HS-27A (cell line): ENCODE measurements at regions not wholly inside any gene's neighbourhood (a gene's known extent, or its start where the extent isn't known, plus 50 kb on each side); places are given as distances from the start of the nearest gene placed in this dataset.
"Not testable (repeated sequence)": the region's sequence is repeated elsewhere in the genome, so short reads cannot be mapped to it uniquely, and the experiment has no call there.

Experiments
- DNase-seq: peaks from one replicate; pipeline ENCODE4 v3.0.0-alpha.2; 2012; ENCODE audit warnings: low read depth, missing footprints

DNA sequence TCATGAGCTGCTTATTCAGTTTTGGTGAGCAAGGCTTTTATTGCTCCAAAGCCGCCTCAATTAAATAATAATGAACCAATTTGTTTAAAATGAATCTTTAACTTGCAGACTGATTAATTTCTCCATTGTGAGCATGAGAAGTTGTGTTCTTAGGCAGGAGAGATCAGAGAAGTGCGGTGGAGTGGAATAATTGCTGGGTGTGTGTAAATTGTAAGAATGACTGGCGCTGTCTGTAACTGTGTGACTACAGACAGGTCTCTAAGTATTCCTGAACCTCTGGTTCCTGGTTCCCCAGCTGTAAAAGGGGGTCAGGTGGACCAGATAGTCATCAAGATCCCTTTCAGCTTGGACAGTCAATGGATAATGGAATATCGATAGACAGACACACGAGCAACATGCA lies 98.0 kb upstream of the EFEMP1 start:
- no peak for DNase-seq

DNA sequence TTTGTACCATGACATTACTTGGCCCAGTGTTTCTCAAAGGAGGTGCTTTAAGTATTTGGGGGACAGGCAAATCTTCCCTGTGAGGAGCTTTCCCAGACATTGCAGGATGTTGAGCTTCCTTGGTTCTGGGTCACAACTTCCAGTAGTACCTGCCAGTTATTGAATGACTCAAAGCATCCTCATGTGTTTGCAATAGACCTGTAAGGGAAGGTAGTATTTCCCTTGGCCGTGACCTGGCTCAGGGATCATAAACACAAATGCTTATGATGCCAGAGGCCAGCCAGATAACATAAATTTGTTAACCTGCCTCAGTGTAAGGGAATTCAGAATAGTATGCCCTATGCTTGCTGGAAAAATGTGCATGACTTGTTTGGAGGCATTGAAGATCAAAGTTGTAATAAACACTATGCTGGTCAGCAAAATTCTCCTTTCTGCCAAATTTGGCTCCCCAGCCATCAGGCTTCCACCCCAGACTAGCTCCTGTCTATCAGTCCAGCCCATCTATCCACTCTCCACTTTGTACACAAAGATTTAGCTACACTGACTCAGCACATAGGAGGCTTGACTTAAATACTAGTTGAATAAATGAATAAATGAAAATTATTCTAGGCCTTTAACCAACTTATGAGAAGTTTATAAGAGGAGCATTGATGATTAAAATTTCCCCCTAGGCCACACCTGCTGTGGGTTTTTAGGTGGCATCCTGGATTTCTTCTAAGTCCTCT lies 102.0 kb upstream of the EFEMP1 start:
- DNase-seq = no peak

DNA sequence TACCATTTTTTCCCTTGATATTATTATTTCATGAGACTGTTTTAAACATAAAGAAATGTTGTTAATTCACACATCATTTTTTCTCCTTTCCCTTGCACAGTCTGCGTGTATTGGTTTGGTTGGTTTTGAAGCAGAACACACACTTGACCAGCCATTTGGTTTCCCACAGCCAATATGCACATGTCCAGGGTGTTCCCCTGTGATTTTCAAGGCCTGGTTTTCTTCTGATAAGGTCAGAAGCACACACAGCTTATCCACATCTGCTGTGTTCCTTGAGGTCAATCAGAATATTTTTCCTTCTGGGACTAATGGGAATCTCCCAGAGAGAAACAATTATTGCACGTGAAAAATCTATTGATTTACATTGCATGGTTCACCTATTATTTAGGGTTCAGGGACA lies 103.2 kb upstream of the EFEMP1 start:
- no peak for DNase-seq

DNA sequence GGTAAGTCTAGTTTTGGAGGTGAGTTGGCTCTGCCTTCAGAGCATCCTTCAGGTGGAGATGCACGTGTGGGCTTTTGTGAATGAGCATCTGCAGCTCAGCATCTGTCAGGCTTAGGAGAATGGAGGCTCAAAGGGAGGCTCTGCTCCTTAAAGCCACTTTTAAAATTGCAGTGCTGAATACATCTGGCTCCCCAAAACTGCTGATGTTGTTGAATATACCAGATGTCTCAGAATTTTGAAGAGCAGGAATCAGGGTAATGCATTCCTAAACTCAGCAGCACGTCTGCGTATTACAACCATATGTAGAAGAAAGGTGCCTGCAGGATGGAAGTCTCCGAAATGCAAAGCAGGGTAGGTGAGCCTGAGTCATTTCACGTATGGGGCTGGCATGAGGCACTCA lies 106.5 kb upstream of the EFEMP1 start:
- no peak for DNase-seq

DNA sequence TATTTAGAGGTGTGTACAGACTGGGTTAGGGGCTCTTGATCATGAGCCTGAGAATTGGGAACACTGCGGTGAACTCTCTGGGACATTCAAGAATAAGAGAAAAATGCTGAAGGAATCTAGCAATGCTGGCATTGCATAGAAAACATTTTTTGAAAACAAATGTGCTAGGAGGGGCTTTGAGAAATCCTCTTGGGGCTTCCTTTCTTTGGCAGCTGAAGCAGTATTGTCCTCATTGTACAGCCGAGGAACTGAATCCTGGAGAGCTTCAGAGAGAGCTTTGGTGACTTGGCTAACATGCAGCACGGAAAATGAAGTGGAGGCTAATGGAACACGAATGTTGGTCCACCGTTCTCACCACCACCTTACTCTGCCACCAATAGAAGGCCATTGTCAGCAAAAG lies 107.3 kb upstream of the EFEMP1 start:
- no peak for DNase-seq

DNA sequence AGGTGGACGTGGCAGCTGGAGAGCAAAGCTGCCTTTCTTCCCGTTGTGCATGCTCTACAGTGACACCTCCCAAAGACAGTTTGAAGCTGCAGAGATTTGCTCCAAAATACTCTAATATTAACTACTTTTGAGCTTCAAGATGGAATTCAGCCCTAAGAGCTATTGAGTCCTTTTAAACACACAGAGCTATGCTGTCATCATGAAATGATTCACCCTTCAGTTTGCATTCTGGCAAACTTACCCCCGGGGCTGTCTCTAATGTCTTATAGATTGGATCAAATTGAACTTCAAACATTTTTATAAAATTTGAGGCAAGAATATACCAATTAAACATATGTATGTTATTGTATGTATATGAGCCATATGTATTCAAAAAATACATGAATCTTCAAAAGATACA lies 110.7 kb upstream of the EFEMP1 start:
- DNase-seq = no peak

DNA sequence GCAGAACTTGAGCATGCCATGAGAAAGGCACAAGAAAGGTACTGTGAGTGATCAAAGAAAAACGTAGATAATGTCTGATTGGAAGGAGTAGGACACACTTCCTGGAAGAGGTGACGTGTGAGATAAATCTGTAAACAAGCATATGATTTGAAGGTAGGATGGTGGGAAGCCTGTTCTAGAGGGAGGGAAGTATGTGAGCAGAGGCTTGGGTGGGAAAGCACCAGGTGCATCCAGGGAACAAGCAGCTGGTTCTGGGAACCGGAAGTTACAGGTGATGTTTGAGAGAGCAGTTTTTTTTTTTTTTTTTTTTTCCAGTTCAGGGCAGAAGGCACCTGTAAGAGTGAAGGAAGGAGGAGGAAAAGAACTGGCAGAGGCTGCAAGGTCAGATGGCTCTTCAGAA lies 116.6 kb upstream of the EFEMP1 start:
- no peak for DNase-seq

DNA sequence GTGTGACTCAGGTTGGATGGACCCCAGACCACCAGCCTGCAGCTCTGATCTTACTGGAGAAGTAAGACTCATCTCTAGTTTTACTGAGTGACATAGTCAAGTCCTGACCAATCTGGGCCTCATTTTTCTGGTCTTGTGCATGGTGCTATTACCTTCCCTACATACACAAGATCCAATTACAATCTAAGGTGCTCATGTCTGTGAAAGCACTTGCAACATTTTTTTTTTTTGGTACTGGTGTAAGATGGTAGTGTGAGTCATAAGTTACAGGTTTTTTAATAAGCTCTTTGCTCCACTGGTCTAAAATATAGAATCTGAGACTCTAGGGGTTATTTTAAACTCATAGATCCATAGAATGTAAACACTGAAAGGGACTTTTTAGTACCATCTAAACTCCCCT lies 117.3 kb upstream of the EFEMP1 start:
- no peak for DNase-seq

DNA sequence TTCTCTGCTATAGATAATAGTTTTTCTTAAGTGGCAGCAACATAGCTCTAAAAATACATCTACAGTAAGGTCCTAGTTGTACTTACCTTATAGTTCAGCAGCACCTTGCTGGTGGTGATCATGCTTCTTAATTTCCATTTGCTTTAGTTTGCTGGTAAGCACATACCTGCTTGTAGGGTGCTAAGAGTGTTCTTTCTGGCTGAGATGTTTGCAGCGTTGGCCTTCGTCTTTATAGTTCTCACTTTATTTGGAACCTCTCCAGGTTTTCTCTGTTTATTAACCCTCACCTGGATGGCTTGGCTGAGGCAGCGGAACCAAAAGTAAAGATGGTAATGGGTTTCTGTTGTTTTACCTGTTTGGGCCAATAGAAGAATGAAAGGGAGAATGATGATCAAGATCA lies 123.6 kb upstream of the EFEMP1 start:
- DNase-seq = no peak

DNA sequence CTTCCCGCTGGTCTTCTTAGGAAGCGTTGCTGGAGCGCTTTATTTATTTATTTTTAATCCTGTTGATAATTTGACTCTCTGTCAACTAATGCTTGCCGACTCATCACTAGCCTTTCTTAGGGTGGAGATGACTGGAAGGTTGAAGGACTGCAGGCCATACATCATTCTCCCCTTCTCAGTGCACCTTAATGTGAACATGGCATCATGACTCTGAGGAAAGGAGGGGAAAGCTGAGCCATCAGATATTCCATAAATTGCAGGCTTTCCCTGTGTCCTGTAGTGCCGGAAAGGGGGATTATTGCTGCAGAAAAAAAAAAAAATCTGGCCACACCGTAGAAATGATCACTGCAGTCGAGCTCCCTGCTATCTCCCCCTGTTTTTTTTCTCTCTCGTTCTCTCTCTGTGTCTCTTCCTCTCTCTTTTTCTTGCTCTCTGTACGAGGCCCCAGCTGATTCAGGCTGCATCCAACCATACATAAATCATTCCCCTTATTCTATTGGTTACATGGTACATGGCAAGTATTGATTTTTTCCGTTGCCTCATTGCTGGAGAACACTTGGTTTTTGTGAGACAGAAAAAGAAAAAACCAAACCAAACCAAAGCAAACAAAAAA lies 125.8 kb upstream of the EFEMP1 start:
- DNase-seq = no peak

DNA sequence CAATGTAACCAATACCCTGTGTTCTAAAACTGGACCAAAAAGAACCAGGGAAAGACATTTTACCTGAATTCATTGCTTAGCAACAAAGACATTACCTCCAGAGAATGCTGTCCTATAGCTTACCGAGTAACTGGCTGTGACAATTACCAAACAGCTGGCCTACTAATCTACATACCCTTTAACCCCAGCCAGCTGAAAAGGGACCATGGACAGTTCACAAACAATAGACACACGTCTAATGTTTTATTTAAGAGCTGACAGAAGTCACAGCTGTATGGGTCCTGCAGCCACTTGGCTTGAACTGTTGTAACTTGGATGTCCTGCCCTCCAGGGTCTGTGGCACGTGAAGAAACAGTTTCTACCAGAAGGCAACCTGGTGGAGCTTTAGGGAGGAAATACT lies 130.1 kb upstream of the EFEMP1 start:
- no peak for DNase-seq

DNA sequence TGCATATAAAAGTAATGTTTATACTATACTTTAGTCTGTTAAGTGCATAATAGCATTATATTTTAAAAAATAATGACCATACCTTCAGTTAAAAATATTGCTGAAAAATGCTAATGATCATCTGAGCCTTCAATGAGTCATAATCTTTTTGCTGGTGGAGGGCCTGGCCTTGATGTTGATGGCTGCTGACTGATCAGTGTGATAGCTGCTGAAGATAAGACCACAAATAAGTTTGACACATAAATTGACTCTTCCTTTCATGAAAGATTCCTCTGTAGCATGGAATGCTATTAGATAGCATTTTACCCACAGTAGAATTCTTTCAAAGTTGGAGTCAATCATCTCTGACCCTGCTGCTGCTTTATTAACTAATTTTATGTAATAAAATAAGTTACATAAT lies 128.4 kb upstream of the CCDC85A start:
- no peak for DNase-seq

DNA sequence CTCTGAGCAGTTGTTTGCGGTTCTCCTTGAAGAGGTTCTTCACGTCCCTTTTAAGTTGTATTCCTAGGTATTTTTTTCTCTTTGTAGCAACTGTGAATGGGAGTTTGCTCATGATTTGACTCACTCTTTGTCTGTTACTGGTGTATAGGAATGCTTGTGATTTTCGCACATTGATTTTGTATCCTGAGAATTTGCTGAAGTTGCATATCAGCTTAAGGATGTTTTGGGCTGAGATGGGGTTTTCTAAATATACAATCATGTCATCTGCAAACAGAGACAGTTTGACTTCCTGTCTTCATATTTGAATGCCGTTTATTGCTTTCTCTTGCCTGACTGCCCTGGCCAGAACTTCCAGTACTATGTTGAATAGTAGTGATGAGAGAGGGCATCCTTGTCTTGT lies 122.5 kb upstream of the CCDC85A start:
- not testable (repeated sequence) for DNase-seq

DNA sequence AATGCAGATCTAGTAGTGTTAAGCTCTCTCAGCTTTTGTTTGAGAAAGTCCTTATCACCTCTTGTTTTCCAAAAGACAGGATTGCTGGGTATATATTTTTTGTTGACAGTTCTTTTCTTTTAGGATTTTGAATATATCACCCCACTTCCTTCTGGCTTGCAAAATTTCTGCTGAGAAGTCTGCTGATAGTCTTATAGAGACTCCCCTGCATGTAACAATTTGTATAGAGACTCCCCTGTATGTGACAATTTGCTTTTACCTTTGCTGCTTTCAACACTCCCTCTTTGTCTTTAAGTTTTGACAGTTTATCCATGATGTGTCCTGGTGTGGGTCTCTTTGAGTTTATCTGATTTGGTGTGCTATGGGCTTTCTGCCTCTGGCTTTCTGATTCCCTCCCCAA lies 115.0 kb upstream of the CCDC85A start:
- DNase-seq = no peak

DNA sequence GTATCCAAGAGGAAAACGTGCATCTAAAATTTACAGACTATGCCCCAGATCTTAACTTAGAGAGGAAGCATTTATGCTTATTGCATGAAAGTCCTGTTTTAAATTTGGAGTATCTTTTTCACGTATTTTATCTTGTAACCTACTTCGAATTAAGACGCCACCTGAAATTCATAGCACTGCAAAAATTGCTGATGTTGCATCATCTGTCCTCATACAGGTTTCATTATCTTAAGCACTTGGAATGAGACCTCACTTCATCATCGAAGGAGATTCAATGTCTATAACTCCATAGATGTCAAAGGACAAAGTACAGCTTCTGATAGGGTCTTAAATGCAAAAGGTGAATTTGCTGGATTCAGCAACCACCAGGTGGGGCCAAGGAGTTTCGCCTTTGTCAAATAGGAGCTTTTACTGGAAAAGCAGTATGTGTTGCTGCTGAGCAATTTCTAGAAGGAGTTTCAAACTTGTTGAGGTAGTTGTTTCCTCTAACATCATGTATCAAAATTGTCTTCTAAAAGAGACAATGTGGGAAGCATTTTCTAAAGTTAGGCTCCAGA lies 106.4 kb upstream of the CCDC85A start:
- DNase-seq = peak; percentile 8

DNA sequence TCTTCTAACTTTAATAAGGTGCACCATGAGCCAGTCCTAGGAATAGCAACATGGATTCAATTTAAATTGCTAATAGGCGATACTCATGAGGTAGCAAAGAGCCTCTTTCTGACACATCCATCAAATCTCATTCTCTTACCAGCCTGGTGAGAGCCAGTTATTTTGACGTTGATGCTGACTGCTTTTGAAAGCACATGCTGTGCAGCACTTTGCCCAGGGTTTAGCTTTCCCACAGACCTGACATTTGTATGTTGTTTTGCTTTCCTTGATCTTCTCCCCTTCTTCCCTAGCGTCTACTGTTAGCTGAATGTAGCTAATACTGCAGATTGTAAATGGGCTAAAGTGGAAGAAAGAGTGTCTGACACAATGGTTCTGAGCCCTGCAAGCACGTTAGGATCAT lies 101.1 kb upstream of the CCDC85A start:
- DNase-seq = no peak

DNA sequence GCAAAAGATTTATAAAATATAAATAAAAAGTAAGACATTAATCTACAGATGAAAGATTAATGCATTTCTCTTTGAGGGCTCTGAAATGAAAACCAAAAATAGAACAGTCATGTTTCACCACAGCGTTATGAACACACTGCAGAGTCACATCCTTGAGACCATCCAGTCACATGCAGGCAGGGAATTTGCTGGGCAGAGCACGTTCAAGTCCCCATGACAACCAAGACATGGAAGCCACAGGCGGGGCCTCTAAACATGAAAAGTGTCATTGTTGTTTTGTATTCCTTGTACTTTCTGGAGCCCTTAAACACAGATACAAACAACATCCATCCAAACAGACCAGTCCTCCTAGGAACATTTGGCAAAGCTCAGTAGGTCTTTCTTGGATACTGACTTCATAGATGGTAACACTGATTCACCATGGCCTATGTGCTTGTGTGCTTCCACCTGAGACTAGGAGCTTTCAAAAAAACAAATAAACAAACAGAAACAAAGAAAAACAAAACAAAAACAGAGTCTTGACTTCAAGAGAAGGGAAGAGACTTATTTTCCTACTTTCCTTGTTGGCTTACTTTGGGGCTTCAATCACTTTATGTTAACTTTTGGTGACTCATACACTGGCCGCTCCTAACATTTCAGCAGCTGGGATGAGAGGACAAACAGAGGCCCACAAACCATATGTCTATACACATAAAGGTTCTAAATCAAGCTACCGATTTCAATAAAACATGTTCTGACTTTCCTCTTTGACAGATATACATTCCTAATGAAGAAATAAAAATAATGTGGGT lies 99.5 kb upstream of the CCDC85A start:
- no peak for DNase-seq

DNA sequence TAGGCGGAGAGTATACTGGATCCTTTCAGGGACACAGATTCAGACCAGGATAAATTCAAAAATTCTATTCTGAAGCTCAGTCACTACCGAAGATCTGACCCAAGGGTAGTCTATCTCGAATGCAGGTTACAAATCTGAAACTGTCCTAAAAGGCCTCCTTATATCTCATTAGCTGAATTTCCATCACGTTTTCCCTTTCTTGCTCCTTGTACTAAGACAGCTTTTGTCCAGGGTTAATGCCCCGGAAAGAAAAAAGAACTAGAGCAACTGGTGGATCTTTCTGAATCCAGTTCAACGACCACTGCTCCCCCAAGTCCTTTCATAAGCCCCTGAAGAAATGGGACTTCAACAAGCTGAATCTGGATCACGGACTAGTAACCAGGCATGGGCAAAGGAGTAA lies 97.5 kb upstream of the CCDC85A start:
- DNase-seq = no peak

DNA sequence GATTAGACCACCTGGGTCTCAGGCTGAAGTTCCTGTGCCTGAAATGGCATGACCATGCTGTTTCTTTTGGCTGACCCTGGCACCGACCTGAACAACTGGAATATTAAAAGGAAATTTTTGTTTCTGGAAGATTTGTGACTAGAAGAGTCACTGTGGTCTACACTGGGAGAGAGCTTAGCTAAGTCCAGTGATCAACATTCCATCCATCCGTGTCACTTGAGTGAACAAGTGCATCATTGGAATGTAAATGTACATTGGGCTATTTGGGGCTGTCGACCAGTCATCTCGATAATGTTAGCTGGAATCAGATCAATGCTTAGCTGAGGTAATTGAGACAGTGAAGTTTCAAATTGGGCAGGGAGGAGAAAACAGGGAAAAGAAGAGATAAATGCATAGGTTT lies 95.4 kb upstream of the CCDC85A start:
- peak; percentile 31 for DNase-seq

DNA sequence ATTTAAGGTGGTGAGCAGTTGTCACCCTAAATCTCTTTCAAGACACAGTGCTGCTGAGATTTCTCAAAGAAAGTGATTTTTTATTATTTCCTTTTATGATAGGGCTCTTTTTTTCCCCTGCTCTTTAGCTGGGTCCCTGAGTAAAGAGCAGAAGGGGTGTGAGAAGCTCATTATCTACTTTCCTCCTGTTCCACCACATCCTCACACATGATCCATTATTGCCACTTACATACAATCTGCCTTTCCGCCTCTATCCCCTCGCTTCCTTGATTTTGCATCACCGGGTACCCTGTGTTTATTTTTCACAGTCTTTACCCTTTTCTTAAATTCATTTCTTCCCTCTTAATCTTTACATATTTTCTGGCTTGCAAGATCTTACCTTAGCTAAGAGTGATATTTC lies 93.9 kb upstream of the CCDC85A start:
- no peak for DNase-seq

DNA sequence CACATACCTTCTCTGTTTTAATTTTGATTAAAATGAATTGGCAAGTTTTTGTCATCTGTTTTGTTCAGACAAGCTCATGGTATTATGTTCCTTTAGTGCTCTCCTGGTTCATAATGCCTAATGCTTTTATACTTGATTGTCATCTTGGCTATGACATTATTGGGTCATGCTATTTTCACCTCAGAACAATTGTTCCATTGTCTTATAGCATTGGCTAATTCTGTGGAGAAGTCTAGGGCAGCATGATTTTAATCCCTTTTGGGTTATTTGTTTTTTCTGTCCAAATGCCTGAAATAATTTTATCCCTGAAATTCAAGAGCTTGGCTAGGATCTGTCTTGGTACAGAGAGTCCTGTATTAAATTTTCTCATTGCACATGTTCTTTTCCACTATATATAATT lies 83.8 kb upstream of the CCDC85A start:
- DNase-seq = no peak

DNA sequence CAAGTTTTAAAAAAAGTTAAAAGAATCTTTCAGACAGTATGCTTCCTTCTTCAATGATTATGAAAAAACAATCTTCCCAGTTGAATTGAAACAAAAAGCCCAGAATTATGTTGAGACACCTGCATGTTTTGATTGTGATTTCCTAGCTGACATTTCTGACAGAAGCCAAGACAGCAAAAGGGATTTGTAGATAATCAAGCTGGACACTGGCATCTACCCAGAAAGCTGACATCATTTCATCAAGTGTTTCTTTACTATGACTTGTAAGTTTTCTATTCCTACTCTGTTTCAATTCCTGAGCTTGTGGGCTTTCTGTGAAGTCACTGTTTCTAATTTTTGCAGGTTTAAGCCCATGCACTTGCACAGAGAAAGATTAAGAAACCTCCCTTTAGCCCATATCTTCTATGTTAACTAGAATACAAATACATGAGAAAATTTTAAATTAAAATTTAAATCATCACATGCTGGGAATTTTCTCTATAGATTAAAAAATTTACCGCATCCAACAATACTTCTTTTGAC lies 82.9 kb upstream of the CCDC85A start:
- no peak for DNase-seq

DNA sequence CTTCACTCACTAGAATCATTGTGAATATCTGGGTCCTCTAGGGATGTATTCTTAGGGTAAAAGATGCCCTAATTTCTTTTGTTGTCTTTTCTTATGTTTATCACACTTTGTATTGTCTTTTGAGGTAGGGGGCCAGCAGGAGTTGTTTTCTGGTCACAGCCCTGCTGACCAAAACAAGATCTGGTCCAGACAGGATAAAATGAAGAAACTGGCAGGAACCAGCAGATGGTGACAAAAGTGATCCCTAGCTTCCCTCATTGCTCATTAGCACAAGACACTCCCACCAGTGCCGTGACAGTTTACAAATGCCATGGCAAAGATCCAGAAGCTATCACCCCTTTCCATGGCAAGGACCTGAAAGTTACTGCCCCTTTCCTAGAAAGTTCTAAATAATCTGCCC lies 81.7 kb upstream of the CCDC85A start:
- DNase-seq = no peak
